ENCODE measurements at regions not wholly inside any gene's neighbourhood (a gene's known extent, or its start where the extent isn't known, plus 50 kb on each side); places are given as distances from the start of the nearest gene placed in this dataset.

DNA sequence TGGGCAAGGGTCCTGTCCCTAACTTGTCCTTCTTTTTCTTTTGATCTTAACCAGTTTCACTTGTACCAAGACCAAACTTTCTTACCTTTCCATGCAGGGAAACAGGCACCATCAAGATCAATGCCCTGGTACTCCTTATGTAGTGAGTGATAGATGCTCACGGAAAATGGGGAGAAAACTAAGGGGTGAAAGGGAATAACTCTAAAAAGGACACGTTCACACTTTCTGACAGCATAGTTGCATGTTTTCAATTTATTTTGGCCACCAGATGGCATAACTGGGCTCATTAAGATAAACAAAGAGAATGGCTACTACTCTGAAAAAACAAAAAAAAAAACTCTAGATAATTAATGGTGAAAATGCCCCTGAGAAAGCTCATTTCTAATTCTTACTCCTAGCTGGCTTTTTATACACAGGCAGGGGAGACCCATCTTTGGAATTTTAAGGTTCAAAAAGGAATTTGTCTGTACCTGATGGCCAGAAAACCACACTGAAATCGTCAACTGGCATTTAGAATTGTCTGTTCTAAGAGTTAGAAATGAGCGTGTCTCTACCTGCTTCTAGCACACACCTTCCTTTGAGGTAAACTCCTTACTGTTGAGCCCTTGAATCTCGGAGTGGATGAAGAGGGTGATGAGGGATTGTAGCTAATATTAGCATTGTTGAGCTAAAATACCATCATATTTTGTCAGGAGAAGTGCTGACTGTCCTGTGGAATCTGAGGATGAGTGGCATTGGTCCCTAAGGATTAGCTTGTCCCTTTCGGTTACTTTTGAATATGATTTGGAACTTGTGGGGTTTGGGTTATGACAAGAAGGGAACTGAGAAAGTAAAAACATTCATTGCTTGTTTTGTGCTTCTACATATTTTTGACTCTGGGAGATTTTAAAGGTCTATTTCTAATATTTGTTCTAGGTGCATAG lies 62.2 kb upstream of the DDR1 start:
- TF ChIP-seq ZC3H10 (CRISPR knock-in tag; IDR thresholded peaks at IDR 0.05): no peak
- TF ChIP-seq CREB5 (CRISPR knock-in tag; IDR thresholded peaks at IDR 0.05; ENCODE audit: low read depth): no peak
- no peak for TF ChIP-seq ARNTL (CRISPR knock-in tag; IDR thresholded peaks at IDR 0.05; ENCODE audit: borderline replicate concordance, low read depth)
- no peak for TF ChIP-seq CSDC2 (CRISPR knock-in tag; IDR thresholded peaks at IDR 0.05)
- TF ChIP-seq ZNF565 (CRISPR knock-in tag; conservative IDR thresholded peaks at IDR 0.05; ENCODE audit: low read depth): no peak
- no peak for TF ChIP-seq PATZ1 (CRISPR knock-in tag; IDR thresholded peaks at IDR 0.05; ENCODE audit: borderline replicate concordance)

Measured in SK-N-SH treated with all-trans-retinoic acid at 6 μM for 48 hours (cell line).